Panc1 (cell line): ENCODE measurements at regions not wholly inside any gene's neighbourhood (a gene's known extent, or its start where the extent isn't known, plus 50 kb on each side); places are given as distances from the start of the nearest gene placed in this dataset.

Experiments
- POLR2AphosphoS5 ChIP-seq: IDR thresholded peaks from 2 replicates; pipeline ENCODE4 v1.6.1; 2012; ENCODE audit warnings: mild to moderate bottlenecking, low read depth, low read length, moderate library complexity
- SIN3A ChIP-seq: IDR thresholded peaks from 2 replicates; pipeline ENCODE4 v1.6.1; 2012; ENCODE audit warnings: low read depth, mild to moderate bottlenecking, low read length, moderate library complexity, borderline replicate concordance; ENCODE audit not compliant: insufficient read depth
- TF ChIP-seq, protein P1 (sequence below): fragments of 450-650 bp; IDR thresholded peaks from 2 replicates; pipeline ENCODE4 v1.5.1; 2017; ENCODE audit warnings: mild to moderate bottlenecking

DNA sequence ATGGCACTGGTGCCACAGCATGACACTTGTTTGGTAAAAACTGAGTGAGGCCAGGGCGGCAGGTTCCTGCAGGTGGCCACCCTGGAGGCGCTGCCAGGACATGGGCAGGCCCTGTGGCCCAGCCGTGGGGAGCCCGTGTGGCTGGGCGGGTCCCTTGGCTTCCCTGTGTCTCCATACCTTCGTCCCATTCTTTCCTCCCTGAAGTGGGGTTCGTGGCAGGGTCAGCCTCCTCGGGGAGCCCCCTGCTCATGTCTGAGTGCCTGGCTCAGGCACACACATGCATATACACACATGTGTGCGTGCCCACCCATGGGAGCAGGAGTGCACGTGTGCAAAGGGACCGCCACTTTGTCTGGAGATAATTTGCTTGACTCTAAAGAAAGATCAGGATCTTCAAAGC is 86.5 kb upstream of the HDAC4 start:
- no peak for TF ChIP-seq SIN3A
- TF ChIP-seq, protein P1, sequence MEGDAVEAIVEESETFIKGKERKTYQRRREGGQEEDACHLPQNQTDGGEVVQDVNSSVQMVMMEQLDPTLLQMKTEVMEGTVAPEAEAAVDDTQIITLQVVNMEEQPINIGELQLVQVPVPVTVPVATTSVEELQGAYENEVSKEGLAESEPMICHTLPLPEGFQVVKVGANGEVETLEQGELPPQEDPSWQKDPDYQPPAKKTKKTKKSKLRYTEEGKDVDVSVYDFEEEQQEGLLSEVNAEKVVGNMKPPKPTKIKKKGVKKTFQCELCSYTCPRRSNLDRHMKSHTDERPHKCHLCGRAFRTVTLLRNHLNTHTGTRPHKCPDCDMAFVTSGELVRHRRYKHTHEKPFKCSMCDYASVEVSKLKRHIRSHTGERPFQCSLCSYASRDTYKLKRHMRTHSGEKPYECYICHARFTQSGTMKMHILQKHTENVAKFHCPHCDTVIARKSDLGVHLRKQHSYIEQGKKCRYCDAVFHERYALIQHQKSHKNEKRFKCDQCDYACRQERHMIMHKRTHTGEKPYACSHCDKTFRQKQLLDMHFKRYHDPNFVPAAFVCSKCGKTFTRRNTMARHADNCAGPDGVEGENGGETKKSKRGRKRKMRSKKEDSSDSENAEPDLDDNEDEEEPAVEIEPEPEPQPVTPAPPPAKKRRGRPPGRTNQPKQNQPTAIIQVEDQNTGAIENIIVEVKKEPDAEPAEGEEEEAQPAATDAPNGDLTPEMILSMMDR, result no peak
- no peak for TF ChIP-seq POLR2AphosphoS5
